ENCODE measurements at regions not wholly inside any gene's neighbourhood (a gene's known extent, or its start where the extent isn't known, plus 50 kb on each side); places are given as distances from the start of the nearest gene placed in this dataset.

DNA sequence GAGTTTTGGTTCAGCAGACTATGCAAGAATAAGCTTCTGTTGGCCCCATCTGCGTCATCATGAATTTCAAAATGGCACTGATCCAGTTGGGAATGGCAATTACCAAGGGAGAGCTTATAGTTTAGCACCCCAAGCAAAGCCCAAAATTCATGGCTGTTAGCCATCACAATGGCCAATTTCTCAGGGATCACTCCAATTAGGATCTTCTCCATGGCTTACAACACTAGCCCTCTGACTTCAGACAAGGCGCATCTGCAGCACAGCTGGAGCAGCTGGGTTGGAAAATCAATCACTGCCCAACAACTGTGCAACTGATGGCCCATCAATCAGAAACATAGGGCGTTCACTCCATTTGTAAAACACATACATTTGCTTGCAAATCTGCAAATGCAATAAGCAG, 273.6 kb downstream of the SRBD1 start:
- Histone ChIP-seq H3K27ac (ENCODE audit: low read depth, low read length) (no peak overlapping the region), H3K9me3 (ENCODE audit: control insufficient read depth in 1 of 2, low read length in 2 of 2) (no peaks in the 10 kb centered on the region), H3K36me3 (ENCODE audit: control insufficient read depth in 1 of 2, insufficient read depth in 2 of 2, low read length in 2 of 2) (no peaks in the 10 kb centered on the region), H3K27me3 (ENCODE audit: control insufficient read depth in 1 of 2, insufficient read depth in 2 of 2, low read length in 2 of 2) (no peaks in the 10 kb centered on the region), H3K4me3 (ENCODE audit: low read depth in 1 of 2, low read length in 2 of 2) (no peak overlapping the region), H3K4me1 (ENCODE audit: control insufficient read depth in 1 of 2, insufficient read depth in 2 of 2, low read length in 2 of 2) (peaks cover 9 to 14% of the 10 kb centered on the region in 2 donors), H3K9ac (ENCODE audit: low read depth in 1 of 2, low read length in 2 of 2) (no peak overlapping the region)

DNA sequence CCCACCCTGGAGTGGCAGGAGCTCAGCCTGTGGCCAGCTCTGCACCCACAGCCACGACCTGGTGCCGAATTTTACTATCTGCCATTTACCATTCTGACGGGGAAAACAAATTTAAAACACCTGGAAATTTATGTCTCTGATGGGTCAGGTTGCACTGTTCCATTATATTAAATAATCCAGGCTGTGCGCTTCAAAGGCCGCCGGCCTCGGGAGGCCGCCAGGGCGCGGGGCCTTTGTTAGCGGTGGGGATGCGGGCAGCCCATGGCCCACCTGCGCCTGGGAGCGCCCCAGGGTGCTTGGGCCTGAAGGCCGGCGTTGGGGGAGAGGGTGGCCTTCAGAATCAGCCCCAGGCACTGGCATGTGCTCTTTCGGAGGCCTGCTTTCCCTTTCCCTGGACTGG, 276.9 kb downstream of the SRBD1 start:
- Histone ChIP-seq H3K4me3 (ENCODE audit: low read depth in 1 of 2, low read length in 2 of 2) (no peak overlapping the region), H3K4me1 (ENCODE audit: control insufficient read depth in 1 of 2, insufficient read depth in 2 of 2, low read length in 2 of 2) (peaks cover 39 to 47% of the 10 kb centered on the region in 2 donors), H3K27ac (ENCODE audit: low read depth, low read length) (no peak overlapping the region)

DNA sequence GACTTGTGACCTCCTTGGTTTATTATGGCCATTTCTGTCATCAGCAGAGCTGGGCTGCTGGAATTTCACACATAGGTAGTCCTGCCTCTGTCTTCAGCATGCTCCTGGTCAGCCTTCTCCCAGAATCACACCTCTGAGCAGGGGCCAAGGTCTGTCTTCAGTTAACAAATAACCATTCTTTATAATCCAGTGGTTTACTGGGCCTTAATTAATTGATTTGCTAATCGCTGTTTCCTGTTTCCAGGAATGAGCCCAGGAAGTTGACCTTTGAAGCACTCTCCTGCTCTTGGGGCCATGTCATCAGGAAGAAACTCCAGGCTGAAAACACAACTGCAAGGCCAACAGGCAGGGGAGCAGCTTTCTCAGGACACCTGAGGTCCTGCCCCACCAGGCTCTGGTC, 278.5 kb downstream of the SRBD1 start:
- peak overlapping the region in 1 of 2 donors; percentile 14 for H3K9ac ChIP-seq (ENCODE audit: low read depth in 1 of 2, low read length in 2 of 2)
- H3K36me3 ChIP-seq (ENCODE audit: control insufficient read depth in 1 of 2, insufficient read depth in 2 of 2, low read length in 2 of 2): no peaks in the 10 kb centered on the region
- H3K9me3 ChIP-seq (ENCODE audit: control insufficient read depth in 1 of 2, low read length in 2 of 2): no peaks in the 10 kb centered on the region
- no peak overlapping the region for H3K27ac ChIP-seq (ENCODE audit: low read depth, low read length)
- peaks cover 42 to 50% of the 10 kb centered on the region in 2 donors for H3K4me1 ChIP-seq (ENCODE audit: control insufficient read depth in 1 of 2, insufficient read depth in 2 of 2, low read length in 2 of 2)
- peak overlapping the region in 1 of 2 donors; percentile 33 for H3K4me3 ChIP-seq (ENCODE audit: low read depth in 1 of 2, low read length in 2 of 2)
- no peaks in the 10 kb centered on the region for H3K27me3 ChIP-seq (ENCODE audit: control insufficient read depth in 1 of 2, insufficient read depth in 2 of 2, low read length in 2 of 2)

More for the DNA sequence above, 276.9 kb downstream of the SRBD1 start:
- Histone ChIP-seq H3K9me3 (ENCODE audit: control insufficient read depth in 1 of 2, low read length in 2 of 2) (no peaks in the 10 kb centered on the region), H3K36me3 (ENCODE audit: control insufficient read depth in 1 of 2, insufficient read depth in 2 of 2, low read length in 2 of 2) (no peaks in the 10 kb centered on the region), H3K9ac (ENCODE audit: low read depth in 1 of 2, low read length in 2 of 2) (no peak overlapping the region), H3K27me3 (ENCODE audit: control insufficient read depth in 1 of 2, insufficient read depth in 2 of 2, low read length in 2 of 2) (no peaks in the 10 kb centered on the region)

DNA sequence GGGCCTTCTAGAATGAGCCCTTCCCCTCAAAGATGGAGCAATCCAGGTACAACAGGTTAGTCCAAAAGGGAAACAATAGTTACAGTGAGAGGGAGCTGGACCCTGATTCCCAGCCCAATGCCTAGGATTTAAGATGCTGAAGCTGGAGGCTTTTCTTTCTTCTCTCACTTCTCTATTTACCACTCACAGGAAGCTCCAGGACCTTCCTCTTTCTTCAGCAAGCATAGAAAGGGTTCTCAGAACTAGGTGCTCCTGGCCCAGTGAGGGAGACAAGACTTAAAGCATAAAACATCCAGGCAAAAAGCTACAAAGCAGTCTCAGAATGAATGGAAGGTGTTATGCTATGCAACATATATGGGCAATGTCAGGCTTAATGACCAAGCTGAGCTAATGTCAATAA, 279.0 kb downstream of the SRBD1 start:
- Histone ChIP-seq H3K27ac (ENCODE audit: low read depth, low read length) (no peak overlapping the region), H3K27me3 (ENCODE audit: control insufficient read depth in 1 of 2, insufficient read depth in 2 of 2, low read length in 2 of 2) (no peaks in the 10 kb centered on the region), H3K9me3 (ENCODE audit: control insufficient read depth in 1 of 2, low read length in 2 of 2) (no peaks in the 10 kb centered on the region), H3K4me3 (ENCODE audit: low read depth in 1 of 2, low read length in 2 of 2) (no peak overlapping the region), H3K36me3 (ENCODE audit: control insufficient read depth in 1 of 2, insufficient read depth in 2 of 2, low read length in 2 of 2) (no peaks in the 10 kb centered on the region), H3K4me1 (ENCODE audit: control insufficient read depth in 1 of 2, insufficient read depth in 2 of 2, low read length in 2 of 2) (peaks cover 42 to 50% of the 10 kb centered on the region in 2 donors), H3K9ac (ENCODE audit: low read depth in 1 of 2, low read length in 2 of 2) (no peak overlapping the region)

DNA sequence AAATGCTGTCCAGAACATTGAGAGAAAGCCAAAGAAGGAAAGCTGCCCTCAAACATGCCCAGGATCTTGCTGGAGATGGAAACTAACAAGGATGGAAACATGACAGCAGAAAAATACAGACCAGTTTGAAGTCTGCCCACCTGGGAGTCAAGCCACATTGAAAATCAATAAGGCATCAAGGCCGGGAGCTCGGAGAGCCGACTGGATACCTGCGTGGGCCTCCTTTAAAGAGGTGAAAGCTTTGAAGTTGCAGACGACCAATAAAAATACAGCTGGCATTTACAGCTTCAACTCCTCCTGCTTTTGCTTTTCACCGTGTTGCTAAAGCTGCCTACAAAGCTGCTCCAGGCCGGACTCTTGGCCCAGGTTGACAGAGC, 279.7 kb downstream of the SRBD1 start:
- Histone ChIP-seq H3K9ac (ENCODE audit: low read depth in 1 of 2, low read length in 2 of 2) (no peak overlapping the region), H3K4me3 (ENCODE audit: low read depth in 1 of 2, low read length in 2 of 2) (no peak overlapping the region)

DNA sequence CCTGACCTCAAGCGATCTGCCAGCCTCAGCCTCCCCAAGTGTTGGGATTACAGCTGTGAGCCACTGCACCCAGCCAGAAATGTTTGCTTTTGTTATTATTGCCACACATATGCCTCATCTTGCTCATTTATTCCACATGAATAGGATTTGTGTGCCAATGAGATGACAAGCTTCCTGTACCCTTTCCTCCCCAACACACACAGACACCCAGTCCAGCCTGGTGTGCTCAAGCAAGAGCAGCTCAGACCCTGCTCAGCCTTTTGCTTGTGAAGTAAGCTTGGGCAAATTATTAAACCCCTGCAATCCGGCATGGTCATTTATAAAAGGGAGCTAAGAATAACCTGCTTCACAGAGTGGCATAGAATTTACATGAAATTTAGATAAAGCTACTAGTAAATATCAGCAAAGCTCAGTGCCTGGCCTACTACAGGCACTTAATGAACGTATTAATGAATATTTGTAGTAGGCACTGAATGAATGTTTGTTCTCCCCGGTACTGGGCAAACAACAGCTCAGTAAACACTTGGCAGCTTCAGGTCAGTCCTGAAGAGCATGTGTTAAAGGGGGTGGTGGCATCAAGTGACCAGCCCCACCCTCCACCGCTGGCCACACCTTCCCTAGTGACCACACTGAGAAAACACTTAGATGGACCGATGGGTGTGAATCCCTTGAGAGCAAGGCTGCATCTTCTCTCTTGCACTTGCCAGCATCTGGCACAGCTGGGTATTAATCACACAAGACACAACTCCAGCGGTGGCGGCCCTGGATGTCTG, 280.2 kb downstream of the SRBD1 start:
- H3K9ac ChIP-seq (ENCODE audit: low read depth in 1 of 2, low read length in 2 of 2): no peak overlapping the region
- no peaks in the 10 kb centered on the region for H3K9me3 ChIP-seq (ENCODE audit: control insufficient read depth in 1 of 2, low read length in 2 of 2)
- H3K4me1 ChIP-seq (ENCODE audit: control insufficient read depth in 1 of 2, insufficient read depth in 2 of 2, low read length in 2 of 2): peaks cover 42 to 50% of the 10 kb centered on the region in 2 donors
- no peaks in the 10 kb centered on the region for H3K36me3 ChIP-seq (ENCODE audit: control insufficient read depth in 1 of 2, insufficient read depth in 2 of 2, low read length in 2 of 2)
- no peaks in the 10 kb centered on the region for H3K27me3 ChIP-seq (ENCODE audit: control insufficient read depth in 1 of 2, insufficient read depth in 2 of 2, low read length in 2 of 2)
- no peak overlapping the region for H3K27ac ChIP-seq (ENCODE audit: low read depth, low read length)
- H3K4me3 ChIP-seq (ENCODE audit: low read depth in 1 of 2, low read length in 2 of 2): no peak overlapping the region

More for the DNA sequence above, 279.7 kb downstream of the SRBD1 start:
- Histone ChIP-seq H3K4me1 (ENCODE audit: control insufficient read depth in 1 of 2, insufficient read depth in 2 of 2, low read length in 2 of 2) (peaks cover 42 to 50% of the 10 kb centered on the region in 2 donors), H3K36me3 (ENCODE audit: control insufficient read depth in 1 of 2, insufficient read depth in 2 of 2, low read length in 2 of 2) (no peaks in the 10 kb centered on the region), H3K27ac (ENCODE audit: low read depth, low read length) (no peak overlapping the region), H3K27me3 (ENCODE audit: control insufficient read depth in 1 of 2, insufficient read depth in 2 of 2, low read length in 2 of 2) (no peaks in the 10 kb centered on the region), H3K9me3 (ENCODE audit: control insufficient read depth in 1 of 2, low read length in 2 of 2) (no peaks in the 10 kb centered on the region)

DNA sequence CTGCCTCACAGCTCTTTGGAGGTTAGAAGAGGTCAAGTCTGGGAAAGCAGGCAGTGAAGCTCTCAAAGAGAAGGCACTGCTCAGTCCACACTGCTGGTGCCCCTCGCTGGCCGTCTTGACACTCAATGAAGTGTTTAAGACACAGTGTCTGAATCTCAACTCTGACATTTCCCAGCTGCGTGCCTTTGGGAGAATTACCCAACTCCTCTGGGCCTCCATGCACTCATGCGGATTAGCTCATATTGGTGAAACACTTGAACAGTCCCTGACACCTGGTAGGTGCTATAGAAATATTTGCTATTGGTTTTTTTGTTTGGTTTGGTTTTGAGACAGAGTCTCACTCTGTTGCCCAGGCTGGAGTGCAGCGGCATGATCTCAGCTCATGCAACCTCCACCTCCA, 281.0 kb downstream of the SRBD1 start:
- Histone ChIP-seq H3K27ac (ENCODE audit: low read depth, low read length) (no peak overlapping the region), H3K9me3 (ENCODE audit: control insufficient read depth in 1 of 2, low read length in 2 of 2) (no peaks in the 10 kb centered on the region), H3K36me3 (ENCODE audit: control insufficient read depth in 1 of 2, insufficient read depth in 2 of 2, low read length in 2 of 2) (no peaks in the 10 kb centered on the region), H3K27me3 (ENCODE audit: control insufficient read depth in 1 of 2, insufficient read depth in 2 of 2, low read length in 2 of 2) (no peaks in the 10 kb centered on the region), H3K4me3 (ENCODE audit: low read depth in 1 of 2, low read length in 2 of 2) (no peak overlapping the region), H3K9ac (ENCODE audit: low read depth in 1 of 2, low read length in 2 of 2) (no peak overlapping the region), H3K4me1 (ENCODE audit: control insufficient read depth in 1 of 2, insufficient read depth in 2 of 2, low read length in 2 of 2) (peaks cover 42 to 50% of the 10 kb centered on the region in 2 donors)

DNA sequence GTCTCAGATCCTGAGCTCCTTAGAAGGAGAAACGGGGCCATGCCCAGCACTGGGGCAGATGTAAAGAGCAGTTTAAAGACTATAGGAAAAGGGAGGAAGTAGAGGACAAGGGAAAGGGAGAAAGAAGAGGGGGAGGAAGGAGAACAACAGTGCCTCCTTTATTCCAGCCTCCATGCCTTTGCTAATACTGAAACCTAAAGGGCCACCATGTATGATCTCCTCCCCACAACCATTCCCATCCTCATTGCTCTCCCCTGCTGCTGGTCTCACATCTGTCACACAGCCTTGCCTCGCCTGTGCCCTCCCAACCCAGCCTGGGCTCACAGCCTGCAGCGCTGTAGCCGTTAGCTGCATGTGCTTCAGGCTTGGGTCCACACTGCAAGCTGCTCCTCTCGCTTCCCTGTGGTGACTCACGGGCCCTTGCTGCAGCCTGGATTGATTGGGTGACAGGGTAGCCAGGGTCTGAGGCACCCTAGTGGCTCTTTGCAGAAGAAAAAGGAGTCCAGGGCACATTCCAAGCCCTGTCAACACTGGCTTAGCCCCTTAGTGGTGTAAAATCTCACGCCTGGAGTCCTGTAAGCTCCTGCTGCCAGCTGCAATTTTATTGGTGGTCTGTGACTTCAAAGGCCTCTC, 281.9 kb downstream of the SRBD1 start:
- H3K9ac ChIP-seq (ENCODE audit: low read depth in 1 of 2, low read length in 2 of 2): no peak overlapping the region
- H3K4me3 ChIP-seq (ENCODE audit: low read depth in 1 of 2, low read length in 2 of 2): no peak overlapping the region
- no peak overlapping the region for H3K27ac ChIP-seq (ENCODE audit: low read depth, low read length)

DNA sequence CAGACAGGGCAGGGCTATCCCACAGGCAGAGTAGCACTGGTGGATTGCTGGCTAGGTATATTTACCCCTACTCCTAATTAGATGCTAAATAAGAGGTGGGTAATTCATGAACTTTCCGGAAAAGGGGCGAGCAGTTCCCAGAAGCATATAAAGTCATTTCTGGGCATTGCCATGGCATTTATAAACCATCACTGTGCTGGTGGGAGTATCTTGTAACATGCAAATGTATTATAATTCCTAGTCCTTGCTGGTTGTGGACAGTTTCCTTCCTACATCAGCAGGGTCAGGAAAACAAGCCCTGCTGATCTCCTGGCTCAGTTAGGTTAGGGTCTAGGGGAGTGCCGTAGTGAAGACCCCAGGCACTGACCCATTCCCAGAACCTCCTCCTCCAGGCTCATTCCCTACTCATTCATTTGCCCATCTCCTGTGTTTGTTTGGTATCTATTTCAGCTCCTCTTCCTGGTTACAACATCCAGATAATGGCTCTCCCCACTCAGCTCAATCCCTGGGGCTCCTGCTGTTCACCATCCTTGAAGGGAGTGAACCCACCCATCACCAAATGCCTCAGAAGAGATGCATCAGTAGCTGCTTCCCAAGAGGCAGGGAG, 282.7 kb downstream of the SRBD1 start:
- H3K4me3 ChIP-seq (ENCODE audit: low read depth in 1 of 2, low read length in 2 of 2): no peak overlapping the region
- H3K27ac ChIP-seq (ENCODE audit: low read depth, low read length): no peak overlapping the region
- no peaks in the 10 kb centered on the region for H3K9me3 ChIP-seq (ENCODE audit: control insufficient read depth in 1 of 2, low read length in 2 of 2)
- no peaks in the 10 kb centered on the region for H3K36me3 ChIP-seq (ENCODE audit: control insufficient read depth in 1 of 2, insufficient read depth in 2 of 2, low read length in 2 of 2)
- no peaks in the 10 kb centered on the region for H3K27me3 ChIP-seq (ENCODE audit: control insufficient read depth in 1 of 2, insufficient read depth in 2 of 2, low read length in 2 of 2)
- peaks cover 41 to 45% of the 10 kb centered on the region in 2 donors for H3K4me1 ChIP-seq (ENCODE audit: control insufficient read depth in 1 of 2, insufficient read depth in 2 of 2, low read length in 2 of 2)
- no peak overlapping the region for H3K9ac ChIP-seq (ENCODE audit: low read depth in 1 of 2, low read length in 2 of 2)

More for the DNA sequence above, 281.9 kb downstream of the SRBD1 start:
- Histone ChIP-seq H3K27me3 (ENCODE audit: control insufficient read depth in 1 of 2, insufficient read depth in 2 of 2, low read length in 2 of 2) (no peaks in the 10 kb centered on the region), H3K4me1 (ENCODE audit: control insufficient read depth in 1 of 2, insufficient read depth in 2 of 2, low read length in 2 of 2) (peaks cover 42 to 50% of the 10 kb centered on the region in 2 donors), H3K9me3 (ENCODE audit: control insufficient read depth in 1 of 2, low read length in 2 of 2) (no peaks in the 10 kb centered on the region), H3K36me3 (ENCODE audit: control insufficient read depth in 1 of 2, insufficient read depth in 2 of 2, low read length in 2 of 2) (no peaks in the 10 kb centered on the region)

DNA sequence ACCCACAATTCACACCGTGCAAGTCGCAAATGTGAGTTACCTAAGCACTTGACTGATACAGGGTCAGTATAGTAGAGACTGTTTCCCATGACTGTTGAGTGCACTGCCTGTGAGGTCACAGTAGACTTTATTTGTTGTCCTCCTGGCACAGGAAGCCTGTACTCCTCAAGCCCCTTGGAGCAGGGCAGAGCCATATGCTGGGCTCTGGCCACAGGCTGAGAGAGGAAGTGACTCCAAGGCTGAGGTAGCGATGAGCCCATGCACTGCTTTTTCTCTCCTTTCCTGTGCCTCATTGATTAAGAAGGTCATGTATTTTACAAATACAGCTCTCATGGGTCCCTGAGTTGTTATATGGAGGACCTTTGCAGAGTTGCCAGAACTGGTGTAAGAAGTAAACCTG, 287.7 kb downstream of the SRBD1 start:
- no peaks in the 10 kb centered on the region for H3K9me3 ChIP-seq (ENCODE audit: control insufficient read depth in 1 of 2, low read length in 2 of 2)
- no peaks in the 10 kb centered on the region for H3K36me3 ChIP-seq (ENCODE audit: control insufficient read depth in 1 of 2, insufficient read depth in 2 of 2, low read length in 2 of 2)
- H3K27ac ChIP-seq (ENCODE audit: low read depth, low read length): no peak overlapping the region
- H3K4me1 ChIP-seq (ENCODE audit: control insufficient read depth in 1 of 2, insufficient read depth in 2 of 2, low read length in 2 of 2): no peaks in the 10 kb centered on the region
- H3K9ac ChIP-seq (ENCODE audit: low read depth in 1 of 2, low read length in 2 of 2): no peak overlapping the region
- H3K4me3 ChIP-seq (ENCODE audit: low read depth in 1 of 2, low read length in 2 of 2): no peak overlapping the region
- H3K27me3 ChIP-seq (ENCODE audit: control insufficient read depth in 1 of 2, insufficient read depth in 2 of 2, low read length in 2 of 2): no peaks in the 10 kb centered on the region

Data from duodenal mucosa (tissue), 2 donors.